Fibroblast of gingiva (primary cell): ENCODE measurements at regions not wholly inside any gene's neighbourhood (a gene's known extent, or its start where the extent isn't known, plus 50 kb on each side); places are given as distances from the start of the nearest gene placed in this dataset.

Experiments used
- DNase-seq: peaks from one replicate; pipeline ENCODE4 v3.0.0-alpha.2; 2011; ENCODE audit warnings: low read depth

DNA sequence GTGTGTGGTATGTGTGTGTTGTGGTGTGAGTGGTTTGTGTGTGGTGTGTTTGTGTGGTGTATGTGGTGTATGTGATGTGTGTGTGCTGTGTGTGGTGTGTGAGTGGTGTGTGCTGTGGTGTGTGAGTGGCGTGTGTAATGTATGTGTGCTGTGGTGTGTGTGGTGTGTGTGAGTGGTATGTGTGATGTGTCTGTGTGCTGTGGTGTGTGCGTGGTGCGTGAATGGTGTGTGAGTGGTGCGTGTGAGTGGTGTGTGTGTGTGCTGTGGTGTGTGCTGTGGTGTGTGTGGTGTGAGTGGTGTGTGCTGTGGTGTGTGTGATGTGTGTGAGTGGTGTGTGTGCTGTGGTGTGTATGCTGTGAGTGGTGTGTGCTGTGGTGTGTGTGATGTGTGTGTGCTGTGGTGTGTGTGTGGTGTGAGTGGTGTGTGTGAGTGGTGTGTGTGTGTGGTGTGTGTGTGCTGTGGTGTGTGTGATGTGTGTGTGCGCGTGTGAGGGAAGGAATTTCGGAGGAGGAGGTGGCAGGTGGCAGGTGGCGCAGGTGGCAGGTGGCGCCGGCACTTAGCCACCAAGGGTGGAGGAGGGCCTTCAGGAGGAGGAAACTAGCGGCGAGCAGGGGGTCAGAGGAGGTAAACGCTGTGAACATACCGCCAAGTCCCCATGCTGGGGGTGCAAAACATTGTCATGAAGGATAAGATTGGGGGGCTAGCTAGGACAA is 191.8 kb downstream of the MELK start:
- DNase-seq, result no peak

- no peak for DNase-seq
Measured at GRCh38 chr9:36765077-36765390, 192.3 kb downstream of the MELK start.

- DNase-seq, result no peak
Measured at GRCh38 chr9:36765468-36766341, 193.0 kb downstream of the MELK start.

DNA sequence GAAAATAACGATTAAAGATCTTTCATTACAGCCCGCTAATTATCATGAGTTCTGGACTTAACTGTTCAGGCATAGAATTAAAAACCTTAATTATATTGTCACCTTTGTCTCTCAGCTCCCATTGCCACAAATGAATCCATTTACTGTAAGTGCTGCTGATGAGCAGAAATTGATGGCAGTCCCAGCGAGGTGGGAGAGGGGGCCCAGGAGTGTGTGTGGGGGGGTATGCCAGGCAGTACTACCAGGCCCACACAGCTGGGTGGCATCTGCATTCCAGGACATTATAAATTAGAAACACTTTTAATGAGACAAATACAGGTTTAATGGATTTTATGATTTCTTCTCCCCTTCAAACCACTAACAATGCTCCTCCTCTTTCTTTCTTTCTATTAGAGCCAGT is 196.0 kb downstream of the MELK start:
- no peak for DNase-seq

GRCh38 chr9:36770025-36770424 is 197.3 kb downstream of the MELK start:
- DNase-seq, result no peak

DNA sequence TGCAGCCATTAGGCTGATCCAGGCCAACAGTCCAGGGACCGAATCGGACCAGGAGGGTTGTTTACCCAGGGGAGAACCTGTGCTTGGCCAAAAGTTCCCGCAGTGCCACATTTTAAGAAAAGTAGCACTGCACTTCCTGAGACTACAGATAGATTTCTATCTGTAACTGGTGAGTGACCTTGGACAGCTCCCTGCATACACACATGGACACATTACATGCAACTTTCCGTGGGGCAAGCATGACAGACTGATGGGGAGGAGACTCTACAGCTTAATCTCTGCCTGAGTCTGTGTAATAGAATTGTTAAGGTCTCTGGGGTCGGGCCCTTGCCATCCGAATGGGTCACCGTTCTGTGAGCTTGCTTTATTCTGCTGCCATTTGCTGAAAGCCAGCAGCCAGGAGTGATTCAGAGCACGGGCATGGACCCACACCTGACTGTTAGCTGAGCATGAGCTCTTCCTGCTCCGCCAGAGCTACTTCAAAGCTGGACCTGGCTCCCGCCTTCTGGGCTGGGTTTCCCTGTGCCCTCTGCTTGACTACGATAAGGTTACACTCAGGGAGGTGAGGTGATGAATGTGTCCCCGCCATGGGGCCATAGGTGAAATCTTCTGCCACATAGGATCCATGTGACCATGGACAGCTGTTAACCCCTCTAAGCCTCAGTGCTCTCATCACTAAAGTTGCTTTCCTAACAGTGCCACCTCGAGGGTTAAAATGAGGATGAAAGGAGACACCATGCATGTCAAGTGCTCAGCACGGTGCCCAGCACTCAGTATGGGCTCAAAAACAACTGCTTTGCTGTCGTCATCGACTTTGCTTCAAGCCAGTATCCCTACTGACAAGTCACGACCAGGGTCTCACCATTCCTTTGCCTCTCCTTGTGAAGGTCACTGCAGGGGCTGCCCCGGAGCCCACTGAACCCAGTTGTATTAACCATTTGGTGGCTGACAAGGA is 200.0 kb downstream of the MELK start:
- DNase-seq, result no peak

DNA sequence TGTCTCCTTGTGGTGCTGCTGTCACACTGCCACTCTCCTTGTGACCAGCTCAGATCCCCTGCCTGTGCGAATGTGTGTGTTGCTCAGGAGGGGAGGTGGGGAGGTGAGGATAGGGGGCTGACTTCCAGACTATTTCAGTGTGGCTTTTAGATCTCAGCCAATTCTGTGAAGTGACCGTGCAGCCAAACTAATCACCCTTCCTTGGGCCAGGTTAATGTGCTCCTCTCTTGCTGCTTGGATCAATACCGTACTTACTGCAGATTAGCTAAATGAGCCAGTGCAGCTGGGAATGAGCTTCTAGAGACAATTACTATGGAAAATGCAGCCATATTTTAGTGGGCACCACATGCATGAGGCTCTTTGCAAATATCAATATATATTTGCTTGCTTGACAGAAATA is 206.0 kb downstream of the MELK start:
- DNase-seq, result no peak

GRCh38 chr9:36779582-36779981 is 206.9 kb downstream of the MELK start:
- DNase-seq, result no peak

GRCh38 chr9:36780186-36780585 is 207.5 kb downstream of the MELK start:
- DNase-seq, result no peak

DNA sequence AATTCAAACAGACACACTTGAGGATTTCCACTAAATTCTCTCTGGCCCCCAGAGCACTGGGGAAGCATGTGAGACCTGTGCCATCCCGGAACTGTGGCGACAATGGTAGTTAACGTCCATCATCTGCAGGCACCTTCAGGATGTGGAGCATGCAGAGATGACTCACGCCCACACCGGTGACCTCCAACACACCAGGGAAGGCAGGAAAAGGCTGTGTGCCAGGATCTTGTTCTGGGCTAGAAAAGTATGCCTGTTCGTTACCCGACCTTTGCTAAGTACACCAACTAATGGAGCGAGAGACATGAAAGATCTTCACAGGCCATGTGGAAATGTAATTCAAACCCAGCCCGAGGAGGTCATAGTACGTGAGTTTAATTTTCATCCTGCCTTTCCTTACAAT is 208.8 kb downstream of the MELK start:
- no peak for DNase-seq
